DMS79 treated with DMSO at 0.1 percent for 48 hours (cell line): ENCODE measurements at regions not wholly inside any gene's neighbourhood (a gene's known extent, or its start where the extent isn't known, plus 50 kb on each side); places are given as distances from the start of the nearest gene placed in this dataset.

Experiments used
- DNase-seq: peaks from one replicate; lab custom pipeline; 2025; lab: John Stamatoyannopoulos, UW

GRCh38 chr4:1542516-1543320, 136.5 kb upstream of the NKX1-1 start:
- no peak for DNase-seq

DNA sequence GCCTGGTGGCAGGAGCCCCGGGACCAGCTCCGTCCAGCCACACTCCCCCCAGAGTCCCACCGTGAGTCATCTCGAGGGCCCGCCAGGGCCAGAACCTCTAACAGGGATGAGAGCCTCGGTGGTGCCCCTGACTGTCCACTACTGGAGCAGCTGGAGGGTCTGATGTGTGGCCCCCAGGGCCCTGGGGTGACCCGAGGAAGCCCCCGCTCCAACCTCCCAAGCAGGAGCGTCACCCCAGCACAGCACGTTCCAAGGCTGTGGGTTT, 135.9 kb upstream of the NKX1-1 start:
- no peak for DNase-seq

- DNase-seq: no peak
These were observed 135.4 kb upstream of the NKX1-1 start for GRCh38 chr4:1541449-1542225.

- DNase-seq: no peak
These were observed 134.5 kb upstream of the NKX1-1 start for GRCh38 chr4:1540601-1541375.

DNA sequence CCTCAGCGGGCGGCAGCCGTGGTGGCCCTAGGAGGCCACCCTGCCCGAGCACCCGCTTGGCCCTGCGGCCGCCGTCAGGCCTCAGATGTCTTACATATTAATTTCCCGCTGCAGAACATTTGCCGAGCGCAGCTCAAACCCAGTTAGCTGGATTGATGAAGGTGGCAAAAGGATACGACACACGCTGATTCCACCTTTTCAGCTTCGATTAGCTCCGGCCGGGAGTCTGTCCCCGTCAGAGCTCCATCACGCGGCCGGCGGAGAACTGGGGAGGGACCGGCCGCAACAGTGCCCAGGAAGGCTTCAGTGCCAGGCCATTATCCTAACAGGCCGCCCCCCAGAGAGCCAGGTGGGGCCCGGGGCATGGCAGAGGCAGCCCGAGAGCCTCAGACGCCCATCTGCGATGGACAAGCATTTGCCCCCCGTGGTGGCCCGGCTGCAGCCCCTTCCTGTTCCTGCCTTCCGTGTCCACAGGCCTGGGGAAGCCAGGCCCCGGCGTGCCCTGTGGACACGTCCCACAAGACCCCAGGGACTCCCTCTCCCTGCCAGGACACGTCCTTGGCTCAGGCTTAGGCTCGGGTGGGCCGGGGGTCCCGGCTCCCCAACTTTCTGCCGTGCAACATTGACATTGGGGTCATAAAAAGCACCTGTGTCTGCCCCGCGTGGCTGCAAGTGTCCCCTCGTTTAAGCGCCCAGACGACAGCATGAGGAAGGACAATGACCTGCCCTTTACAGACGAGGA, 133.8 kb upstream of the NKX1-1 start:
- DNase-seq: no peak

DNA sequence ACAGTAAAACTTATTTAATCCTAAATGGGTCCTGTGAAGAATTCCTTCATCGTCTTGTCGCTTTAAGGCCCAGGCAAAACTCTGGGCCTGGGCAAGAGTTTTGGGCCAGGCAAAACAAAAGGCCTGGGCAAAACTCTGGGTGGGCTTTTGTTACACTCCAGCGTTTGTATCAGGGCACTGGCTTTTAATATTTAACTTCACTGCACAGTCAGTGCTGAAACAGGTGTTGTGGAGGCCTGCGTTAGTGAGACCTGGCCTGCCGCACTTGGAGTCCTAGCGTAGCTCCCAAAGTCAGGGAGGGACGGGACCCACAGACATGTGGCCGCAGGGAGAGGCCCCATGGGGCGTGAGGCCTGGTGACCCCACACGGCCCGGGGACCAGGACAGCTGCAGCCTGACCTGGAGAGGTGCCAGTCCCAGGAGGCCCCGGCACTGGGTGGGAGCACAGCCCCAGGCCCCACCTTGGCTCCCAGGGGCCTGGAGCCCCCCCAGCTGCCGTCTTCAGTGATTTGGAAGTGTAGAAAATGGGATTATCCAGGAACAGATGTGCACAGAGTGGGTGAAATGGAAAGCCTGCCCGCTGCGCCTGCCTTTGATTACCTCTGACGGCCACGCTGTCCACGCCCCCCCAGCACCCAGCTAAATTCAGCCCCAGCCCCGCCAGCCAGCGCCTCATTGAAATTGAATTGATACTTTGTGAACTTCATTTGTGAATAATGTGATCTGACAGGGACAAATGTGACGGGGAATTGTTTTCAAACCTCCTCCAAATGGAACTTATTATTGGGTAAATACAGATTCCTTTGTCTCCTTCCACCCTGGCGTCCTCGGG, 132.9 kb upstream of the NKX1-1 start:
- DNase-seq: no peak

DNA sequence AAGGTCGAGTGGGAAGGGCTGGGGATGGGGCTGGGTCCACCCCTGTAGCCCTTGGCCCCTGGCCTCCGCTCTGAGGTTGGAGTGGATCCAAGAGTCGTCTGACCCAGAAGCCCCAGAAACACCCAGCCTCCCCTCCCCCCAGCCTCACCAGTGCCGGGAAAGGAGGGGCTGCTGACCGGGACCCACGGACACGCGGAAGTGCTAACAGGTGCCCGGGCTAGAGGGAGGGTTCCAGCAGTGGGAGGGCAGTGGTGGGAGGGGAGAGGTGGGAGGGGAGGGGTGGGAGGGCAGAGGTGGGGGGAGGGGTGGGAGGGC, 131.8 kb upstream of the NKX1-1 start:
- no peak for DNase-seq

DNA sequence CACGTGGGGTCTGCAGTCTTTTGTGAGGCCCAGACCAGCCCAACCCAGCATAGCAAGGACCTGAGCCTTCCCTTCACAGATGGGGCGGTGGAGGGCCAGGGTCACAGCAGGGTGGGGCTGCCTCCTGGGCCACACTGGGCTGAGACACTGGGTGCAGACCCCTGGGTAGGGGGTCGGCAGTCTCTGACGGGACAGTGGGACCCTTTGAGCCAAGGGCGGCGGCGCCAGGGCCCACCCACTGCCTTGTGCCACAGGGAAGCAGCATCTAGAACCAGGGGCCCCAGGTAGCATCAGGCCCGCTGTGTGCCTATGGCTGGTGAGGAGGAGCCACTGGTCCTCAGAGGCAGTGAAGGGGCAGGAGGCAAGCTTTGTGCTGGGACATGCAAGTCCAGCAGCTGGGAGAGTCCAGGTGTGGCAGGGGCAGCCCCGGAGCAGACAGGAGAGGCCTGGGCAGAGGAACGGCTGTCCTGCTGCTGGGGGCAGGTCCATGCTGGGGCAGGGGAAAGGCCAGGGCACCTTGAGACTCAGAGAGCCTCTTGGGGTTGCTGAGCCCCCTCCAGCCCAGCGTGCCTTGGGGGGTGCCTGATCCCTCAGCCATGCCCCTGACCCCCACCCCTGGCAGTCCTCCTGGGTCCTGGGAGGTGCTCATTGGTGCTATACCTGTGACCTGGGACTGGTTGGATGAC, 131.3 kb upstream of the NKX1-1 start:
- DNase-seq: no peak

DNA sequence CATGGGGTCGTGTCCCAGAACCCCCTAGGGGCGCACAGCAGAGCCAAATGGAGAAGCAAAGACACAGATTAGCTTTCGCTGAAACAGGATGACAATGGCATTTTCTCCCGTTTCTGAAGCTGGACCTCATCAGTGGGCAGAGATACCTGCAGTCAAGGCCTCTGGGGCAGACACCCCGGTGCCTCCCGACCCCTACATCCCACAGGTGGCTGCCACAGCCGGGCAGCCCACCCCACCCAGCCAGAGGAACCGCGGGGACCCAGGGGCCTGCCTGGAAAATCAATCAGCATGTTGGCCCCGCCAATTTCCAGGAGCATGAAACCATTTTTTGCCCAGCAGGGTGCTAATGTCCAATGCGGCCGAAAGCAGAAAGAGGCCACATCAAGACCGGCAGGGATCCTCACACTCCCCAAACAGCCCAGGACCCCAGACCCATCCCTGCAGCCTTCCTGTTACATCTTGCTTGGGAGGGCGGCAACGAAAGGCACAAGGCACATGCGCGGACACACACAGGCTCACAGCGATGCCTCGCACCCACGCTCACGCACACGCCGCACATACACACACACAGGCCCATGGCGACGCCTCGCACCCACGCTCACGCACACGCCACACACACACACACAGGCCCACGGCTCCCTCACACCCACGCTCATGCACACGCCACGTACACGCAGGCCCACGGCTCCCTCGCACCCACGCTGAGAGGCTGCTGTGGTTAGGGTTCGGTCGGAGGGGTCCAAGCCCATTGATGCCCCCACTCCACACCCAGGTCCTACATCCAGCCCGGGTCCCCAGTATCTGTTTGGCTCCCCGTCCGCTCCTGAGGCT, 130.6 kb upstream of the NKX1-1 start:
- no peak for DNase-seq

- no peak for DNase-seq
These were observed 129.8 kb upstream of the NKX1-1 start for GRCh38 chr4:1535926-1536578.

GRCh38 chr4:1534876-1535526, 128.8 kb upstream of the NKX1-1 start:
- no peak for DNase-seq

GRCh38 chr4:1534095-1534872, 128.0 kb upstream of the NKX1-1 start:
- DNase-seq: no peak

DNA sequence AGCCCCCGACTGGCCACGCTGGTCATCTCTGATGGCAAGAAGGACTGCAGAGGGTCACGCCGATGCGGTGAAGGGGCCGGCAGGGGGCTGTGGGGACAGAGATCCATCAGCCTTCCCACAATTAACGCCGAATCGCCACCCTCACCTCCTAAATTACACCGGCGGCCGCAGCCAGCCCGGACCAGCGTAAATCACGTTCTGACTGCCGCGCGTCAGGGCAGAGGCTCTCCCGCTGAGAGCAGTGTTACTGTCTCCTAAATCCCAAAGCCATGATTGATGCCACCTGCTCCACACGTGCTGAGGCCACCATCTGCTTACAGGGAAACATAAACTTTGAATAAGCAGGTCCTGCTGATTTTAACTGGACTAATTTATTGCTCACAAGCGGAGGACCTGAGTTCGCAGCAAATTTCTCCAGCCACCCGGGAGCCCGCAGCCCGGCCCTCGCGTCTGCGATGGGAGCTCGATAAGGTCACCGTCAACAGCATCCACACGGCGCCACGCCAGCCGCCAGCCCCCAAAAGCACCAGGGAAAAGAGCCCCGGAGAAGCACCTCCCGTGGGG, 127.3 kb upstream of the NKX1-1 start:
- no peak for DNase-seq

GRCh38 chr4:1532549-1533395, 126.5 kb upstream of the NKX1-1 start:
- no peak for DNase-seq

DNA sequence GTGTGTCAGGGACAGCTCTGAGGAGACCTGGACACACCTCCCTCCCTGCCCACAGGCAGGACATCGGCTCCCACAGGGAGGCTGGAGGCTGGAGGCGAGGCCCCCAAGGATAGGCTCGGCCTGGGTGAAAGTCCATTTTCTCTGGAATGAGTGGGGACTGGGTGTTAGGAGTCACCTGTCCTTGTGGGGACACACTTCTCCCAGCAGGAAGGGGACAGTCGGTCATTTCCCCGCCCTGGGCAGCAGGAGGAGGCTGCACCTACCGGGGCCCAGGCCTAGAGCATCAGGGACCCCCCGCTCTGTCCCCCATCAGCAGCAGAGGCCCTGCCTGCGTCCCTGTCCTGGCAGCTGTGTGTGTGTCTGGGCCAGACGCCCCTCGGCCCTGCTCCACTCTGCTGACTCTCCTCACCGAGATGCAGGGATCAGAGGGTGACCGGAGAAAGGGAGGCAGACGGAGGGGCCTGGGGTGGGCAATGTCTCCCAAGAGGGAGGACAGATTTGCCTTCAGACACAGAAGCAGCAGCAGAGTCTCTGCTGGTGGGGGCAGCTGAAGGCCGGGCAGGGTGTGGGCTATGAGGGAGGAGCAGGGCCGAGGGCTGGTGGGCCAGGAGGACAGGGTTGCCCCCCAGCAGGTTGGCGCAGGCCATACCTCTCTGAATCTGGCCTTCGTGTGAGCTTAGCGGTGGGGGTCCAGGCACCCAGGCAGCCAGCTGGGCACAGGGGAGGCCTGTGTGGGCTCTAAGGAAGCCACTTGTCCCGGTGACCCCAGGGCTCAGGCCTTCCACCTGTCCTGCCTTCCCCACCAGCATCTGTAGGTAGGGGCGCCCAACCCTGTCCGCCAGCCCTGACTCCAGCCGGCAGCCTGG, 125.7 kb upstream of the NKX1-1 start:
- no peak for DNase-seq

GRCh38 chr4:1530356-1530755, 124.1 kb upstream of the NKX1-1 start:
- no peak for DNase-seq
